HCT116 (cell line): ENCODE measurements at regions not wholly inside any gene's neighbourhood (a gene's known extent, or its start where the extent isn't known, plus 50 kb on each side); places are given as distances from the start of the nearest gene placed in this dataset.

Experiments
- ATAC-seq: fragments of 200-7000 bp; cut with Tn5 transposase; 2 replicates; pipeline ENCODE4 v1.9.1; 2020; ENCODE audit warnings: mild to moderate bottlenecking, moderate library complexity
- BruUV-seq: library from RNA; stranded (reverse); fragments of 400-500 nt; replicated peaks from 2 replicates; lab custom pipeline; 2021; lab: Mats Ljungman, UMichigan
- CTCF ChIA-PET: fragments of 300-600 bp; sonication (Branson Sonifier 250); formaldehyde crosslinking; loops from one replicate; lab custom pipeline; 2021; ENCODE audit warnings: antibody characterized with exemption; lab: Charles Lee
- POLR2A ChIA-PET: fragments of 300-600, 350-600 bp; sonication (Branson Sonifier 250); formaldehyde crosslinking; loops from one replicate; lab custom pipeline; 2021; ENCODE audit warnings: antibody characterized with exemption; lab: Charles Lee
- RAD21 ChIA-PET, 2 experiments: fragments of 300-600 bp; sonication (Branson Sonifier 250); formaldehyde crosslinking; loops; one replicate each; lab custom pipeline; 2023; ENCODE audit warnings: low total read pairs in 2 of 2; ENCODE audit not compliant: uncharacterized antibody in 2 of 2, unreplicated experiment in 2 of 2, low non-redundant PET in 1 of 2; lab: Charles Lee
- DNase-seq: peaks from one replicate; pipeline ENCODE4 v3.0.0-alpha.2; 2010; ENCODE audit warnings: low read depth, low spot score
- H2AFZ ChIP-seq: fragments of 200-600 bp; shearing (Covaris generic), sonication (generic); 2 replicates; pipeline ENCODE4 v1.6.1; 2017; ENCODE audit warnings: low read depth, mixed run types, mixed read lengths, antibody characterized with exemption, low read length; ENCODE audit not compliant: poor library complexity, severe bottlenecking
- H3K27ac ChIP-seq: 2 replicates; pipeline ENCODE4 v1.5.1; 2012; ENCODE audit warnings: low read depth, low read length
- H3K27me3 ChIP-seq: fragments of 200-600 bp; sonication (generic); 2 replicates; pipeline ENCODE4 v1.6.1; 2016; ENCODE audit warnings: mixed run types, low read length, mixed read lengths; ENCODE audit not compliant: insufficient read depth
- H3K36me3 ChIP-seq, 2 experiments: fragments of 200-500 bp in 1 of 2; fragments of 200-600 bp in 1 of 2; sonication (Bioruptor generic) in 1 of 2; sonication (generic) in 1 of 2; 2 replicates each; pipeline versions ENCODE4 v1.5.1 to v1.6.1; 2014 to 2016; ENCODE audit warnings: low read length in 2 of 2, inconsistent platforms in 1 of 2, mixed read lengths in 1 of 2, mixed run types in 1 of 2; ENCODE audit not compliant: insufficient read depth in 2 of 2, control insufficient read depth in 1 of 2
- H3K4me1 ChIP-seq, 2 experiments: fragments of 200-600 bp in 1 of 2; sonication (generic) in 1 of 2; 2 replicates each; pipeline versions ENCODE4 v1.5.1 to v1.6.1; 2012 to 2017; ENCODE audit warnings: low read length in 2 of 2, inconsistent platforms in 1 of 2, mild to moderate bottlenecking in 1 of 2, mixed read lengths in 1 of 2, mixed run types in 1 of 2, moderate library complexity in 1 of 2; ENCODE audit not compliant: insufficient read depth in 2 of 2, control insufficient read depth in 1 of 2
- H3K4me2 ChIP-seq: fragments of 200-600 bp; sonication (generic); 2 replicates; pipeline ENCODE4 v1.6.1; 2017; ENCODE audit warnings: mixed run types, low read length, mixed read lengths
- H3K4me3 ChIP-seq, 2 experiments: fragments of 200-600 bp in 1 of 2; sonication (generic) in 1 of 2; replicated peaks in 1 of 2; 2 replicates each; pipeline ENCODE4 v1.5.1; 2011 to 2016; ENCODE audit warnings: low read length in 2 of 2, control low read depth in 1 of 2, low read depth in 1 of 2, mild to moderate bottlenecking in 1 of 2, mixed read lengths in 1 of 2, mixed run types in 1 of 2
- H3K79me2 ChIP-seq: fragments of 200-600 bp; sonication (generic); 2 replicates; pipeline ENCODE4 v1.6.1; 2017; ENCODE audit warnings: mild to moderate bottlenecking, mixed run types, low read length, moderate library complexity, mixed read lengths; ENCODE audit not compliant: insufficient read depth
- H3K9ac ChIP-seq: fragments of 200-600 bp; sonication (generic); 2 replicates; pipeline ENCODE4 v1.6.1; 2016; ENCODE audit warnings: low read length, mixed read lengths
- H3K9me2 ChIP-seq: fragments of 200-600 bp; sonication (generic), shearing (Covaris generic); 2 replicates; pipeline ENCODE4 v1.6.1; 2017; ENCODE audit warnings: mixed run types, mild to moderate bottlenecking, moderate library complexity; ENCODE audit not compliant: insufficient read depth
- H3K9me3 ChIP-seq, 2 experiments: fragments of 200-500 bp in 1 of 2; fragments of 200-600 bp in 1 of 2; sonication (Bioruptor generic) in 1 of 2; sonication (generic) in 1 of 2; 2 replicates each; pipeline ENCODE4 v1.6.1; 2014 to 2017; ENCODE audit warnings: low read length in 2 of 2, mixed read lengths in 2 of 2, inconsistent platforms in 1 of 2, low read depth in 1 of 2, mild to moderate bottlenecking in 1 of 2, mixed run types in 1 of 2, moderate library complexity in 1 of 2; ENCODE audit not compliant: control insufficient read depth in 1 of 2, insufficient read depth in 1 of 2
- H4K20me1 ChIP-seq: fragments of 200-600 bp; sonication (generic), shearing (Covaris generic); 2 replicates; pipeline ENCODE4 v1.6.1; 2017; ENCODE audit warnings: mixed run types, mild to moderate bottlenecking, moderate library complexity; ENCODE audit not compliant: insufficient read depth
- CBX3 ChIP-seq: IDR thresholded peaks from 2 replicates; pipeline ENCODE4 v1.6.1; 2012; ENCODE audit warnings: low read depth
- CEBPB ChIP-seq: IDR thresholded peaks from 2 replicates; pipeline ENCODE4 v1.6.1; 2012; ENCODE audit warnings: low read depth
- CTCF ChIP-seq, 3 experiments: fragments of 200-600 bp in 1 of 3; sonication (generic) in 1 of 3; IDR thresholded peaks in 2 of 3; conservative IDR thresholded peaks in 1 of 3; 2 replicates each; pipeline ENCODE4 v1.5.1; 2012 to 2017; ENCODE audit warnings: low read depth in 2 of 3, low read length in 2 of 3, antibody characterized with exemption in 1 of 3, borderline replicate concordance in 1 of 3, control low read depth in 1 of 3, mild to moderate bottlenecking in 1 of 3, mixed read lengths in 1 of 3, mixed run types in 1 of 3, moderate library complexity in 1 of 3; ENCODE audit not compliant: insufficient read depth in 1 of 3
- EGR1 ChIP-seq: IDR thresholded peaks from 2 replicates; pipeline ENCODE4 v1.6.1; 2012; ENCODE audit warnings: low read depth
- EZH2 ChIP-seq: fragments of 200-600 bp; sonication (generic); IDR thresholded peaks from 2 replicates; pipeline ENCODE4 v1.6.1; 2017; ENCODE audit warnings: antibody characterized with exemption, mixed run types
- EZH2phosphoT487 ChIP-seq: fragments of 200-600 bp; IDR thresholded peaks from 2 replicates; pipeline ENCODE4 v1.6.1; 2018; ENCODE audit warnings: antibody characterized with exemption, borderline replicate concordance
- FOSL1 ChIP-seq: IDR thresholded peaks from 2 replicates; pipeline ENCODE4 v1.6.1; 2012; ENCODE audit warnings: low read depth
- JUND ChIP-seq: IDR thresholded peaks from 2 replicates; pipeline ENCODE4 v1.6.1; 2012
- MAX ChIP-seq: IDR thresholded peaks from 2 replicates; pipeline ENCODE4 v1.6.1; 2012
- RAD21 ChIP-seq: IDR thresholded peaks from 2 replicates; pipeline ENCODE4 v1.6.1; 2012; ENCODE audit warnings: low read depth, mild to moderate bottlenecking
- SIN3A ChIP-seq: IDR thresholded peaks from 2 replicates; pipeline ENCODE4 v1.6.1; 2012; ENCODE audit warnings: low read depth
- SRF ChIP-seq: IDR thresholded peaks from 2 replicates; pipeline ENCODE4 v1.6.1; 2012; ENCODE audit warnings: low read depth
- TCF7L2 ChIP-seq: IDR thresholded peaks from 2 replicates; pipeline ENCODE4 v1.7.0; 2011; ENCODE audit warnings: borderline replicate concordance, inconsistent platforms; ENCODE audit not compliant: insufficient read depth, insufficient read length; ENCODE audit errors: extremely low read depth
- YY1 ChIP-seq: IDR thresholded peaks from 2 replicates; pipeline ENCODE4 v1.6.1; 2011; ENCODE audit warnings: low read length, low read depth, moderate library complexity, mild to moderate bottlenecking; ENCODE audit not compliant: insufficient replicate concordance; ENCODE audit errors: extremely low read depth
- ZFX ChIP-seq: fragments of 450-650 bp; IDR thresholded peaks from 2 replicates; pipeline ENCODE4 v1.6.1; 2017
- ZNF274 ChIP-seq: fragments of 200-500 bp; sonication (Bioruptor generic); IDR thresholded peaks from 2 replicates; pipeline ENCODE4 v1.6.1; 2014; ENCODE audit warnings: mild to moderate bottlenecking, low read depth, low read length, inconsistent platforms
- intact Hi-C: fragments of 100-400 bp; cut with micrococcal nuclease; formaldehyde crosslinking; loops from 2 replicates; pipeline ENCODE4 v1.10.0; 2022

- Histone ChIP-seq H3K9me3 (no peaks in the 10 kb centered on the region; a peak in 1 of 4 replicates), H3K27me3 (no peaks in the 10 kb centered on the region), H3K9me2 (no peaks in the 10 kb centered on the region), H4K20me1 (no peaks in the 10 kb centered on the region), H3K79me2 (no peaks in the 10 kb centered on the region), H3K9ac (no peak overlapping the region), H3K4me1 (no peaks in the 10 kb centered on the region), H3K4me2 (no peak overlapping the region), H3K27ac (no peak overlapping the region), H2AFZ (no peak overlapping the region), H3K36me3 (no peaks in the 10 kb centered on the region), H3K4me3 (no peak overlapping the region)
- TF ChIP-seq ZNF274, result no peak
- no peak for TF ChIP-seq RAD21
- no peak for TF ChIP-seq FOSL1
- TF ChIP-seq CEBPB, result no peak
- TF ChIP-seq YY1, result no peak
- no peak for TF ChIP-seq SIN3A
- no peak for TF ChIP-seq TCF7L2
- no peak for TF ChIP-seq CBX3
- TF ChIP-seq MAX, result no peak
- TF ChIP-seq EGR1, result no peak
- no peak for TF ChIP-seq SRF
- TF ChIP-seq ZFX, result no peak
- no peak for TF ChIP-seq EZH2
- TF ChIP-seq CTCF (IDR thresholded peaks at IDR 0.05 in 2 of 3, conservative IDR thresholded peaks at IDR 0.05 in 1 of 3; ENCODE audit: borderline replicate concordance in 1 of 3, insufficient read depth in 1 of 3, low read depth in 2 of 3, low read length in 2 of 3), result no peak
- TF ChIP-seq JUND, result no peak
- no peak for TF ChIP-seq EZH2phosphoT487
- RAD21 ChIA-PET, result no interaction called here
- DNase-seq (no peak), ATAC-seq (no peak)
- intact Hi-C loops, result no loop called here
- POLR2A ChIA-PET, result no interaction called here
- no TSS peak for BruUV-seq
- CTCF ChIA-PET, result no interaction called here
Observed at GRCh38 chr18:30254331-30254730, 788.2 kb downstream of the DSC3 start.
